ENCODE measurements at regions not wholly inside any gene's neighbourhood (a gene's known extent, or its start where the extent isn't known, plus 50 kb on each side); places are given as distances from the start of the nearest gene placed in this dataset.

GRCh38 chr5:163822548-163822947 lies 317.1 kb downstream of the MAT2B start:
- in situ Hi-C loops (cut with MboI), result no loop called here
- H3K27me3 ChIP-seq (replicated peaks; ENCODE audit: insufficient read depth), result no peaks in the 10 kb centered on the region
- no peak overlapping the region for H3K27ac ChIP-seq
- H3K4me1 ChIP-seq (ENCODE audit: insufficient read depth), result no peaks in the 10 kb centered on the region
- WGBS, 2 experiments (ENCODE audit: low coverage in 1 of 2, low lambda C conversion rate in 2 of 2, missing lambda C conversion rate in 2 of 2), result 51 to 56% methylated on average over 4 of the region's 4 CpGs
- H3K79me2 ChIP-seq (ENCODE audit: insufficient read depth), result no peaks in the 10 kb centered on the region
- no peaks in the 10 kb centered on the region for H3K36me3 ChIP-seq (ENCODE audit: low read depth)
- no peak for DNase-seq
- H3K9me2 ChIP-seq (ENCODE audit: insufficient read depth), result no peaks in the 10 kb centered on the region
- no peaks in the 10 kb centered on the region for H3K9me3 ChIP-seq (ENCODE audit: low read depth)
- TF ChIP-seq EZH2 (IDR thresholded peaks at IDR 0.05; ENCODE audit: insufficient read depth, poor library complexity, severe bottlenecking), result no peak
- no peak for TF ChIP-seq EZH2phosphoT487 (IDR thresholded peaks at IDR 0.05; ENCODE audit: insufficient read depth, low read depth)
- no peaks in the 10 kb centered on the region for H3F3A ChIP-seq (ENCODE audit: insufficient read depth)
- H4K20me1 ChIP-seq (ENCODE audit: insufficient read depth), result no peaks in the 10 kb centered on the region
- no peak overlapping the region for H3K4me2 ChIP-seq (ENCODE audit: unreplicated experiment)
- H3K4me3 ChIP-seq, result no peak overlapping the region
- no peak overlapping the region for H2AFZ ChIP-seq
- H3K9ac ChIP-seq, result no peak overlapping the region

GRCh38 chr5:163825661-163826060 lies 320.2 kb downstream of the MAT2B start:
- DNase-seq, result no peak
- H3K27me3 ChIP-seq (replicated peaks; ENCODE audit: insufficient read depth), result no peaks in the 10 kb centered on the region
- H3K9me2 ChIP-seq (ENCODE audit: insufficient read depth), result no peaks in the 10 kb centered on the region
- H4K20me1 ChIP-seq (ENCODE audit: insufficient read depth), result no peaks in the 10 kb centered on the region
- no peak for TF ChIP-seq EZH2 (IDR thresholded peaks at IDR 0.05; ENCODE audit: insufficient read depth, poor library complexity, severe bottlenecking)
- no peaks in the 10 kb centered on the region for H3K79me2 ChIP-seq (ENCODE audit: insufficient read depth)
- H3K4me2 ChIP-seq (ENCODE audit: unreplicated experiment), result no peak overlapping the region
- H2AFZ ChIP-seq, result no peak overlapping the region
- H3K4me1 ChIP-seq (ENCODE audit: insufficient read depth), result no peaks in the 10 kb centered on the region
- no peak overlapping the region for H3K27ac ChIP-seq
- 24 to 26% methylated on average over 1 of the region's 1 CpG for WGBS, 2 experiments (ENCODE audit: low coverage in 1 of 2, low lambda C conversion rate in 2 of 2, missing lambda C conversion rate in 2 of 2)
- no peaks in the 10 kb centered on the region for H3F3A ChIP-seq (ENCODE audit: insufficient read depth)
- no peak overlapping the region for H3K9ac ChIP-seq
- no peaks in the 10 kb centered on the region for H3K36me3 ChIP-seq (ENCODE audit: low read depth)
- in situ Hi-C loops (cut with MboI), result no loop called here
- H3K4me3 ChIP-seq, result no peak overlapping the region
- H3K9me3 ChIP-seq (ENCODE audit: low read depth), result no peaks in the 10 kb centered on the region

GRCh38 chr5:163826201-163826600 lies 320.8 kb downstream of the MAT2B start:
- no peaks in the 10 kb centered on the region for H3K36me3 ChIP-seq (ENCODE audit: low read depth)
- no peaks in the 10 kb centered on the region for H3K9me2 ChIP-seq (ENCODE audit: insufficient read depth)
- H3K9me3 ChIP-seq (ENCODE audit: low read depth), result no peaks in the 10 kb centered on the region
- H3F3A ChIP-seq (ENCODE audit: insufficient read depth), result no peaks in the 10 kb centered on the region
- no peak overlapping the region for H2AFZ ChIP-seq
- no peaks in the 10 kb centered on the region for H3K79me2 ChIP-seq (ENCODE audit: insufficient read depth)
- no peak for DNase-seq
- TF ChIP-seq EZH2 (IDR thresholded peaks at IDR 0.05; ENCODE audit: insufficient read depth, poor library complexity, severe bottlenecking) (no peak), EZH2phosphoT487 (IDR thresholded peaks at IDR 0.05; ENCODE audit: insufficient read depth, low read depth) (no peak)
- no peak overlapping the region for H3K27ac ChIP-seq
- no peaks in the 10 kb centered on the region for H4K20me1 ChIP-seq (ENCODE audit: insufficient read depth)
- H3K27me3 ChIP-seq (replicated peaks; ENCODE audit: insufficient read depth), result no peaks in the 10 kb centered on the region
- whole genome bisulfite sequencing, 2 experiments (ENCODE audit: low coverage in 1 of 2, low lambda C conversion rate in 2 of 2, missing lambda C conversion rate in 2 of 2), result 52 to 55% methylated on average over 3 of the region's 3 CpGs
- H3K4me2 ChIP-seq (ENCODE audit: unreplicated experiment), result no peak overlapping the region
- in situ Hi-C loops (cut with MboI), result no loop called here
- no peaks in the 10 kb centered on the region for H3K4me1 ChIP-seq (ENCODE audit: insufficient read depth)
- no peak overlapping the region for H3K9ac ChIP-seq
- no peak overlapping the region for H3K4me3 ChIP-seq

- WGBS, 2 experiments (ENCODE audit: low coverage in 1 of 2, low lambda C conversion rate in 2 of 2, missing lambda C conversion rate in 2 of 2), result 46 to 47% methylated on average over 4 of the region's 4 CpGs
- no peak overlapping the region for H3K4me3 ChIP-seq
Observed at GRCh38 chr5:163832155-163832554, 326.7 kb downstream of the MAT2B start.

GRCh38 chr5:163838738-163839137 lies 333.3 kb downstream of the MAT2B start:
- no peak for TF ChIP-seq EZH2phosphoT487 (IDR thresholded peaks at IDR 0.05; ENCODE audit: insufficient read depth, low read depth)
- TF ChIP-seq EZH2 (IDR thresholded peaks at IDR 0.05; ENCODE audit: insufficient read depth, poor library complexity, severe bottlenecking), result no peak
- H3F3A ChIP-seq (ENCODE audit: insufficient read depth), result no peaks in the 10 kb centered on the region
- H3K9me3 ChIP-seq (ENCODE audit: low read depth), result no peaks in the 10 kb centered on the region
- H3K27ac ChIP-seq, result no peak overlapping the region
- H3K36me3 ChIP-seq (ENCODE audit: low read depth), result no peaks in the 10 kb centered on the region
- no peaks in the 10 kb centered on the region for H3K79me2 ChIP-seq (ENCODE audit: insufficient read depth)
- no peak overlapping the region for H3K9ac ChIP-seq
- H4K20me1 ChIP-seq (ENCODE audit: insufficient read depth), result no peaks in the 10 kb centered on the region
- 21 to 22% methylated on average over 1 of the region's 1 CpG for WGBS, 2 experiments (ENCODE audit: low coverage in 1 of 2, low lambda C conversion rate in 2 of 2, missing lambda C conversion rate in 2 of 2)
- H3K4me3 ChIP-seq, result no peak overlapping the region
- no peak overlapping the region for H3K4me2 ChIP-seq (ENCODE audit: unreplicated experiment)
- H3K4me1 ChIP-seq (ENCODE audit: insufficient read depth), result no peaks in the 10 kb centered on the region
- H3K9me2 ChIP-seq (ENCODE audit: insufficient read depth), result no peaks in the 10 kb centered on the region
- in situ Hi-C loops (cut with MboI), result no loop called here
- DNase-seq, result no peak
- H3K27me3 ChIP-seq (replicated peaks; ENCODE audit: insufficient read depth), result no peaks in the 10 kb centered on the region
- H2AFZ ChIP-seq, result no peak overlapping the region

More at GRCh38 chr5:163832155-163832554, 326.7 kb downstream of the MAT2B start:
- no peaks in the 10 kb centered on the region for H3K36me3 ChIP-seq (ENCODE audit: low read depth)
- H3K9me2 ChIP-seq (ENCODE audit: insufficient read depth), result no peaks in the 10 kb centered on the region
- TF ChIP-seq EZH2 (IDR thresholded peaks at IDR 0.05; ENCODE audit: insufficient read depth, poor library complexity, severe bottlenecking) (no peak), EZH2phosphoT487 (IDR thresholded peaks at IDR 0.05; ENCODE audit: insufficient read depth, low read depth) (no peak)
- no peak overlapping the region for H3K27ac ChIP-seq
- H3K4me1 ChIP-seq (ENCODE audit: insufficient read depth), result no peaks in the 10 kb centered on the region
- H3F3A ChIP-seq (ENCODE audit: insufficient read depth), result no peaks in the 10 kb centered on the region
- no peaks in the 10 kb centered on the region for H4K20me1 ChIP-seq (ENCODE audit: insufficient read depth)
- in situ Hi-C loops (cut with MboI), result no loop called here
- no peaks in the 10 kb centered on the region for H3K27me3 ChIP-seq (replicated peaks; ENCODE audit: insufficient read depth)
- H3K9me3 ChIP-seq (ENCODE audit: low read depth), result no peaks in the 10 kb centered on the region
- DNase-seq, result no peak
- H3K4me2 ChIP-seq (ENCODE audit: unreplicated experiment), result no peak overlapping the region
- no peak overlapping the region for H2AFZ ChIP-seq
- no peaks in the 10 kb centered on the region for H3K79me2 ChIP-seq (ENCODE audit: insufficient read depth)
- no peak overlapping the region for H3K9ac ChIP-seq
